D721Med (cell line): ENCODE measurements at regions not wholly inside any gene's neighbourhood (a gene's known extent, or its start where the extent isn't known, plus 50 kb on each side); places are given as distances from the start of the nearest gene placed in this dataset.

Experiments
- DNase-seq: peaks from one replicate; pipeline ENCODE4 v3.0.0; 2011; ENCODE audit warnings: low spot score; ENCODE audit not compliant: insufficient read length
- FAIRE-seq: peaks from 2 replicates; lab custom pipeline; 2011; peaks lifted over from hg19 to GRCh38; lab: Jason Lieb, UNC
- TF ChIP-seq, protein P1 (sequence below): IDR thresholded peaks from 2 replicates; pipeline ENCODE4 v1.5.1; 2012; ENCODE audit warnings: mild to moderate bottlenecking, control low read depth; ENCODE audit not compliant: insufficient read depth; ENCODE audit errors: missing control alignments

GRCh38 chr1:114222920-114223319, 69.3 kb upstream of the SYT6 start:
- DNase-seq (no peak), FAIRE-seq (no peak)
- TF ChIP-seq, protein P1, sequence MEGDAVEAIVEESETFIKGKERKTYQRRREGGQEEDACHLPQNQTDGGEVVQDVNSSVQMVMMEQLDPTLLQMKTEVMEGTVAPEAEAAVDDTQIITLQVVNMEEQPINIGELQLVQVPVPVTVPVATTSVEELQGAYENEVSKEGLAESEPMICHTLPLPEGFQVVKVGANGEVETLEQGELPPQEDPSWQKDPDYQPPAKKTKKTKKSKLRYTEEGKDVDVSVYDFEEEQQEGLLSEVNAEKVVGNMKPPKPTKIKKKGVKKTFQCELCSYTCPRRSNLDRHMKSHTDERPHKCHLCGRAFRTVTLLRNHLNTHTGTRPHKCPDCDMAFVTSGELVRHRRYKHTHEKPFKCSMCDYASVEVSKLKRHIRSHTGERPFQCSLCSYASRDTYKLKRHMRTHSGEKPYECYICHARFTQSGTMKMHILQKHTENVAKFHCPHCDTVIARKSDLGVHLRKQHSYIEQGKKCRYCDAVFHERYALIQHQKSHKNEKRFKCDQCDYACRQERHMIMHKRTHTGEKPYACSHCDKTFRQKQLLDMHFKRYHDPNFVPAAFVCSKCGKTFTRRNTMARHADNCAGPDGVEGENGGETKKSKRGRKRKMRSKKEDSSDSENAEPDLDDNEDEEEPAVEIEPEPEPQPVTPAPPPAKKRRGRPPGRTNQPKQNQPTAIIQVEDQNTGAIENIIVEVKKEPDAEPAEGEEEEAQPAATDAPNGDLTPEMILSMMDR, result no peak

- DNase-seq (no peak), FAIRE-seq (no peak)
- TF ChIP-seq, protein P1, result peak; percentile 18
Observed at GRCh38 chr1:114219172-114219868, 65.7 kb upstream of the SYT6 start.

DNA sequence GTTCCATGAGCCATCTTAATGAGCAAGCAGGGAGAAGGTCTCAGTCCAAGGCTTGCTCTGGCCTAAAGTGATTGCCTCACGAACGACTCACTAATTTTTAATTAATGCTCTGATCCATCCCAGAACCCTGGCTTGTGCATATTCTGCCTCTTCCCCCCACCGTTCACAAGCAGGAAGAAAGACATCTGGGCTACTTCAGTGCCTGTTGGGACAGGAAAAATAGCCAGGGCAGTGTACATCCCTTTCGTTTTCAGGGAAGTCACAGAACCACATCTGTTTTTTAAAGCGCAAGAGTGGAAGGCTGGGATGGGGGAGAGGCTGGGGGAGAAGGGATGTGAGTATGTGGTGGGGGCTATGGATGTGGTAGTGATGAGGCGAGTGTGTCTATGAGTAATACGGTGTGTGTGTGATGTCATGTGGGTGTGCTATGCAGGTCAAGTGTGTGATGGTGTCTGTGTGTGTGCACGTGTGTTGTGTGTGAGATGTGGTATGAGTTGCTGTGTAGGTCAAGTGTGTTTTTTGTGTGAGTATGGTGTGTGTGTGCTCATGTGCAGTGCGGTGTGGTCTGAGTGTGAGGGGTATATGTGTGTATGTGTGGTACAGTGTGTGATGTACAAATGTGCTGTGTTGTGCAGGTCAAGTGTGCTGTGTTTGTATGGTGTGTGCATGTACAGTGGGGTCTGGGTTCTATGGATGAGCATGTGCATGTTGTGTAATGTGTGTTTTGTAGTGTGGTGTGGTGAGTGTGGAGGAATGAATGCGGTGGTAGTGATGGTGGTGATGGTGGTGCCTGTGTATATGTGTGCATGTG, 64.9 kb upstream of the SYT6 start:
- TF ChIP-seq, protein P1, result no peak
- FAIRE-seq (no peak), DNase-seq (no peak)

DNA sequence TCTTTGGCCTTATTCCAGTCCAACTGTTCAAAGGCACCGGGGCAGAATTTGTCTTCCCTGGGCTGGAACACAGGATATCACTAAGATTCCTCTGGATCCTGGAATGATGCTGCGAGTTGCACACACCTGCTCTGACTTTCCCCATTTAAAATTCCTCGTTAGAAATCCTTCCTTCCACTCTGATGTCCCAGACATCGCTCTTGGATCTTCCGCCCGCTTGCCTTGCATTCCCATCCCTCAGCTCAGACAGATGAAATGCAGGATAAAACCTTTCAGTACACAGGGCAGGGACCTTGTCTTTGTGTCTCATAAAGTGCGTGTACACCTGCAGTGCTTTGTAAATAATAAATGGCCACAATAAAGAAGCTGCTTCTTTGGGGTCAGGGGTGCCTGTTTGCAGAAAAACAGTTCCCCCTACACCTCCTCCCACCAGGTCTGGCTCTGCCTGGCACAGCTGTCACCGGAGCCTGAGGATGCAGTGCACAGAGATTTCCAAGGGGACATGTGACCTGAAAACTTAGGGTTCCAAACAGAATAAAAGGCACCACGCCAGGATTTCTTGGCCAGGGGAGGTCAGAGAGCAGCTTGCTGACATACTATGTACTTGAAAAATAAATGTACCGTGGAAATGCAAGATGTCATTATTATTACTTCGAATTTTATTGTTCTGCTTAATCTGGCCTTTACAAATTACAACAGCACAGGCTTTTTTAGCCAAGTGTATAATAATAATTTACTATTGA, 62.9 kb upstream of the SYT6 start:
- no peak for FAIRE-seq
- TF ChIP-seq, protein P1, result no peak
- no peak for DNase-seq

- FAIRE-seq, result no peak
- TF ChIP-seq, protein P1, result no peak
- DNase-seq, result no peak
Observed at GRCh38 chr1:114215436-114215835, 61.8 kb upstream of the SYT6 start.

GRCh38 chr1:114214016-114214415, 60.3 kb upstream of the SYT6 start:
- TF ChIP-seq, protein P1, result no peak
- DNase-seq, result no peak
- FAIRE-seq, result no peak
